HEK293 (cell line): ENCODE measurements at regions not wholly inside any gene's neighbourhood (a gene's known extent, or its start where the extent isn't known, plus 50 kb on each side); places are given as distances from the start of the nearest gene placed in this dataset.

Experiments
- CTCF ChIA-PET: fragments of 350-600 bp; formaldehyde crosslinking; extraction: SDS; loops from one replicate; lab custom pipeline; 2021; ENCODE audit warnings: antibody characterized with exemption; lab: Yijun Ruan, JAX
- POLR2A ChIA-PET: fragments of 300-600 bp; formaldehyde crosslinking; extraction: SDS; loops from one replicate; lab custom pipeline; 2020; ENCODE audit warnings: antibody characterized with exemption, inconsistent platforms; lab: Yijun Ruan, JAX
- H3K27ac ChIP-seq: fragments of 200-500 bp; sonication (Bioruptor generic); 2 replicates; pipeline ENCODE4 v1.5.1; 2014; ENCODE audit warnings: low read depth, low read length, control low read depth, inconsistent platforms; ENCODE audit errors: extremely low read depth
- H3K36me3 ChIP-seq, 2 experiments: fragments of 200-500 bp in 1 of 2; sonication (Bioruptor generic) in 1 of 2; 1 replicate in 1 of 2; 2 replicates in 1 of 2; pipeline ENCODE4 v1.5.1; 2014 to 2017; ENCODE audit warnings: inconsistent platforms in 2 of 2, low read length in 2 of 2; ENCODE audit not compliant: control insufficient read depth in 2 of 2, insufficient read depth in 1 of 2
- H3K4me1 ChIP-seq: fragments of 200-500 bp; sonication (Bioruptor generic); 2 replicates; pipeline ENCODE4 v1.5.1; 2014; ENCODE audit warnings: mild to moderate bottlenecking, low read length, inconsistent platforms; ENCODE audit not compliant: control insufficient read depth, insufficient read depth
- H3K4me3 ChIP-seq: 2 replicates; pipeline ENCODE4 v1.5.1; 2011; ENCODE audit warnings: low read depth, mild to moderate bottlenecking, control low read depth, low read length, moderate library complexity
- H3K9me3 ChIP-seq: fragments of 200-500 bp; sonication (Bioruptor generic); 2 replicates; pipeline ENCODE4 v1.5.1; 2014; ENCODE audit warnings: low read depth, low read length, inconsistent platforms; ENCODE audit not compliant: control insufficient read depth, insufficient read depth
- TRIM28 ChIP-seq: IDR thresholded peaks from 2 replicates; pipeline ENCODE4 v1.6.1; 2011; ENCODE audit warnings: low read length, control low read depth, borderline replicate concordance
- ZBTB7A ChIP-seq: fragments of 450-650 bp; formaldehyde crosslinking; IDR thresholded peaks from 2 replicates; pipeline ENCODE4 v1.5.1; 2016; ENCODE audit warnings: low read depth, missing biosample characterization, missing genetic modification characterization
- ZEB2 ChIP-seq: fragments of 450-650 bp; formaldehyde crosslinking; IDR thresholded peaks from 2 replicates; pipeline ENCODE4 v1.5.1; 2016; ENCODE audit warnings: missing biosample characterization, missing genetic modification characterization
- ZNF133 ChIP-seq: fragments of 450-650 bp; formaldehyde crosslinking; IDR thresholded peaks from 2 replicates; pipeline ENCODE4 v1.5.1; 2016; ENCODE audit warnings: missing biosample characterization, missing genetic modification characterization
- ZNF311 ChIP-seq: fragments of 450-650 bp; formaldehyde crosslinking; IDR thresholded peaks from 2 replicates; pipeline ENCODE4 v1.5.1; 2017; ENCODE audit warnings: missing biosample characterization, missing genetic modification characterization, borderline replicate concordance
- ZNF350 ChIP-seq: fragments of 450-650 bp; formaldehyde crosslinking; IDR thresholded peaks from 2 replicates; pipeline ENCODE4 v1.5.0; 2017; ENCODE audit warnings: missing biosample characterization, mild to moderate bottlenecking, missing genetic modification characterization
- ZNF555 ChIP-seq: fragments of 450-650 bp; formaldehyde crosslinking; conservative IDR thresholded peaks from 2 replicates; pipeline ENCODE4 v1.5.1; 2017; ENCODE audit warnings: missing biosample characterization, mild to moderate bottlenecking, missing genetic modification characterization, inconsistent platforms
- ZNF585B ChIP-seq: fragments of 450-650 bp; formaldehyde crosslinking; IDR thresholded peaks from 2 replicates; pipeline ENCODE4 v1.5.1; 2016; ENCODE audit warnings: missing biosample characterization, missing genetic modification characterization
- ZNF624 ChIP-seq: fragments of 450-650 bp; formaldehyde crosslinking; IDR thresholded peaks from 2 replicates; pipeline ENCODE4 v1.5.1; 2017; ENCODE audit warnings: missing biosample characterization, missing genetic modification characterization
- ZNF777 ChIP-seq: fragments of 450-650 bp; formaldehyde crosslinking; IDR thresholded peaks from 2 replicates; pipeline ENCODE4 v1.5.1; 2017; ENCODE audit warnings: missing biosample characterization, missing genetic modification characterization, borderline replicate concordance
- TF ChIP-seq, protein P1 (sequence below): fragments of 450-650 bp; formaldehyde crosslinking; IDR thresholded peaks from 2 replicates; pipeline ENCODE4 v1.5.1; 2016; ENCODE audit warnings: missing biosample characterization, missing genetic modification characterization
- TF ChIP-seq, protein P2 (sequence below): fragments of 450-650 bp; formaldehyde crosslinking; IDR thresholded peaks from 2 replicates; pipeline ENCODE4 v1.5.1; 2016; ENCODE audit warnings: missing biosample characterization, missing genetic modification characterization
- TF ChIP-seq, protein P3 (sequence below): fragments of 450-650 bp; formaldehyde crosslinking; IDR thresholded peaks from 2 replicates; pipeline ENCODE4 v1.5.1; 2016; ENCODE audit warnings: missing biosample characterization, missing genetic modification characterization
- TF ChIP-seq, protein P4 (sequence below): fragments of 450-650 bp; formaldehyde crosslinking; IDR thresholded peaks from 2 replicates; pipeline ENCODE4 v1.5.1; 2016; ENCODE audit warnings: missing biosample characterization, missing genetic modification characterization
- TF ChIP-seq, protein P5 (sequence below): fragments of 450-650 bp; formaldehyde crosslinking; IDR thresholded peaks from 2 replicates; pipeline ENCODE4 v1.5.1; 2017; ENCODE audit warnings: missing biosample characterization, missing genetic modification characterization
- TF ChIP-seq, protein P6 (sequence below): fragments of 450-650 bp; formaldehyde crosslinking; IDR thresholded peaks from 2 replicates; pipeline ENCODE4 v1.5.1; 2016; ENCODE audit warnings: missing biosample characterization, missing genetic modification characterization, low read depth
- TF ChIP-seq, protein P7 (sequence below): fragments of 450-650 bp; formaldehyde crosslinking; conservative IDR thresholded peaks from 2 replicates; pipeline ENCODE4 v1.5.1; 2016; ENCODE audit warnings: low read depth, missing biosample characterization, missing genetic modification characterization

DNA sequence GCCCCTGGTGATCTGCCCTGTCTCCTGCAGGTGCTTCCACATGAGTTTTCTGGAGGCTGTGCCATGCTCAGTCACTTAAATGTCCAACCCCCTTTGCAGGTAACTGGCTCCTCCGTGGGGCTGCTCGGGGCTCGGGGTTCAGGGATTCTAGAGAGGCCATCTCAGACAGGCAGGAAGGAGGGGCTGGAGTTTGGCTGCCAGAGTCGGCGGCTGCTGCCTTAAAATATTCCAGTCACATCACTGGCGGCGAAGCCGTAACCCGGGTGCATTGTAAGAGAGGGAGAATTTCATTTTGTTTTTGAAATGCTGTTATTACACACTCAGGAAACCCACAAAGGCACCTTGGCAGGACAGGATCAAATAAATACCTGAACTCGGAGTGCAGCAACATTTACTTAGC lies 212.9 kb upstream of the PMEPA1 start (continued):
- TF ChIP-seq ZNF555 (tag by site-specific recombination) (no peak), ZNF777 (tag by site-specific recombination) (no peak)
- TF ChIP-seq, protein P1, sequence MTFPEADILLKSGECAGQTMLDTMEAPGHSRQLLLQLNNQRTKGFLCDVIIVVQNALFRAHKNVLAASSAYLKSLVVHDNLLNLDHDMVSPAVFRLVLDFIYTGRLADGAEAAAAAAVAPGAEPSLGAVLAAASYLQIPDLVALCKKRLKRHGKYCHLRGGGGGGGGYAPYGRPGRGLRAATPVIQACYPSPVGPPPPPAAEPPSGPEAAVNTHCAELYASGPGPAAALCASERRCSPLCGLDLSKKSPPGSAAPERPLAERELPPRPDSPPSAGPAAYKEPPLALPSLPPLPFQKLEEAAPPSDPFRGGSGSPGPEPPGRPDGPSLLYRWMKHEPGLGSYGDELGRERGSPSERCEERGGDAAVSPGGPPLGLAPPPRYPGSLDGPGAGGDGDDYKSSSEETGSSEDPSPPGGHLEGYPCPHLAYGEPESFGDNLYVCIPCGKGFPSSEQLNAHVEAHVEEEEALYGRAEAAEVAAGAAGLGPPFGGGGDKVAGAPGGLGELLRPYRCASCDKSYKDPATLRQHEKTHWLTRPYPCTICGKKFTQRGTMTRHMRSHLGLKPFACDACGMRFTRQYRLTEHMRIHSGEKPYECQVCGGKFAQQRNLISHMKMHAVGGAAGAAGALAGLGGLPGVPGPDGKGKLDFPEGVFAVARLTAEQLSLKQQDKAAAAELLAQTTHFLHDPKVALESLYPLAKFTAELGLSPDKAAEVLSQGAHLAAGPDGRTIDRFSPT (tag by site-specific recombination), result no peak
- TF ChIP-seq, protein P2, sequence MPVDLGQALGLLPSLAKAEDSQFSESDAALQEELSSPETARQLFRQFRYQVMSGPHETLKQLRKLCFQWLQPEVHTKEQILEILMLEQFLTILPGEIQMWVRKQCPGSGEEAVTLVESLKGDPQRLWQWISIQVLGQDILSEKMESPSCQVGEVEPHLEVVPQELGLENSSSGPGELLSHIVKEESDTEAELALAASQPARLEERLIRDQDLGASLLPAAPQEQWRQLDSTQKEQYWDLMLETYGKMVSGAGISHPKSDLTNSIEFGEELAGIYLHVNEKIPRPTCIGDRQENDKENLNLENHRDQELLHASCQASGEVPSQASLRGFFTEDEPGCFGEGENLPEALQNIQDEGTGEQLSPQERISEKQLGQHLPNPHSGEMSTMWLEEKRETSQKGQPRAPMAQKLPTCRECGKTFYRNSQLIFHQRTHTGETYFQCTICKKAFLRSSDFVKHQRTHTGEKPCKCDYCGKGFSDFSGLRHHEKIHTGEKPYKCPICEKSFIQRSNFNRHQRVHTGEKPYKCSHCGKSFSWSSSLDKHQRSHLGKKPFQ (tag by site-specific recombination), result no peak
- TF ChIP-seq, protein P3, sequence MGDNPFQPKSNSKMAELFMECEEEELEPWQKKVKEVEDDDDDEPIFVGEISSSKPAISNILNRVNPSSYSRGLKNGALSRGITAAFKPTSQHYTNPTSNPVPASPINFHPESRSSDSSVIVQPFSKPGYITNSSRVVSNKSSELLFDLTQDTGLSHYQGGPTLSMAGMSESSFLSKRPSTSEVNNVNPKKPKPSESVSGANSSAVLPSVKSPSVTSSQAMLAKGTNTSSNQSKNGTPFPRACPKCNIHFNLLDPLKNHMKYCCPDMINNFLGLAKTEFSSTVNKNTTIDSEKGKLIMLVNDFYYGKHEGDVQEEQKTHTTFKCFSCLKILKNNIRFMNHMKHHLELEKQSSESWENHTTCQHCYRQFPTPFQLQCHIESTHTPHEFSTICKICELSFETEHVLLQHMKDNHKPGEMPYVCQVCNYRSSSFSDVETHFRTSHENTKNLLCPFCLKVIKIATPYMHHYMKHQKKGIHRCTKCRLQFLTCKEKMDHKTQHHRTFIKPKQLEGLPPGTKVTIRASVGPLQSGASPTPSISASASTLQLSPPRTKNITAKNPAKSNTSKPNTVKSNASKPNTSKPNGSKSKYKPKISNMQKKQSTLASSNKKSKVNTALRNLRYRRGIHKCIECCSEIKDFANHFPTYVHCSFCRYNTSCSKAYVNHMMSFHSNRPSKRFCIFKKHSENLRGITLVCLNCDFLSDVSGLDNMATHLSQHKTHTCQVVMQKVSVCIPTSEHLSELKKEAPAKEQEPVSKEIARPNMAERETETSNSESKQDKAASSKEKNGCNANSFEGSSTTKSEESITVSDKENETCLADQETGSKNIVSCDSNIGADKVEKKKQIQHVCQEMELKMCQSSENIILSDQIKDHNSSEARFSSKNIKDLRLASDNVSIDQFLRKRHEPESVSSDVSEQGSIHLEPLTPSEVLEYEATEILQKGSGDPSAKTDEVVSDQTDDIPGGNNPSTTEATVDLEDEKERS (tag by site-specific recombination), result no peak

DNA sequence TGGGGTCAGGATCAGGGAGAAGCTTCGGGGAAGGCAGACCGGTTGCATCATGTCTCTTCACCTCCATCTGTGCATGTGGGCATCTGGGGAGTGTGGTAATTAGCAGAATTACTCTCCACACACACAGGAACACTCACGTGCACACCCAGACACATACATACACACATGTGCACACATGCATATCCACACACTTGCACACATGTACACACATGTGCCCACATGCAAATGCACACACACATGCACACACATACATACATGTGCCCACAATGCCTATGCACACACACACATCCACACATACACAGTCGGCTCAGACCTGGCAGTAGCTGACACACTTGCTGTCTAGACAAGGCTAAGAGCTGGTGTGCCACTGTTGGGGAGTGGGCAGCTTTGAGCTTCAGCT lies 212.3 kb upstream of the PMEPA1 start:
- Histone ChIP-seq H3K36me3 (no peaks in the 10 kb centered on the region), H3K9me3 (no peaks in the 10 kb centered on the region), H3K4me3 (no peak overlapping the region), H3K4me1 (no peaks in the 10 kb centered on the region), H3K27ac (no peak overlapping the region)
- ChIA-PET CTCF (no interaction called here), POLR2A (no interaction called here)
- TF ChIP-seq, protein P4, sequence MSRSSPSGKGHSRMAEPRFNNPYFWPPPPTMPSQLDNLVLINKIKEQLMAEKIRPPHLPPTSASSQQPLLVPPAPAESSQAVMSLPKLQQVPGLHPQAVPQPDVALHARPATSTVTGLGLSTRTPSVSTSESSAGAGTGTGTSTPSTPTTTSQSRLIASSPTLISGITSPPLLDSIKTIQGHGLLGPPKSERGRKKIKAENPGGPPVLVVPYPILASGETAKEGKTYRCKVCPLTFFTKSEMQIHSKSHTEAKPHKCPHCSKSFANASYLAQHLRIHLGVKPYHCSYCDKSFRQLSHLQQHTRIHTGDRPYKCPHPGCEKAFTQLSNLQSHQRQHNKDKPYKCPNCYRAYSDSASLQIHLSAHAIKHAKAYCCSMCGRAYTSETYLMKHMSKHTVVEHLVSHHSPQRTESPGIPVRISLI (tag by site-specific recombination), result no peak
- TF ChIP-seq, protein P5, sequence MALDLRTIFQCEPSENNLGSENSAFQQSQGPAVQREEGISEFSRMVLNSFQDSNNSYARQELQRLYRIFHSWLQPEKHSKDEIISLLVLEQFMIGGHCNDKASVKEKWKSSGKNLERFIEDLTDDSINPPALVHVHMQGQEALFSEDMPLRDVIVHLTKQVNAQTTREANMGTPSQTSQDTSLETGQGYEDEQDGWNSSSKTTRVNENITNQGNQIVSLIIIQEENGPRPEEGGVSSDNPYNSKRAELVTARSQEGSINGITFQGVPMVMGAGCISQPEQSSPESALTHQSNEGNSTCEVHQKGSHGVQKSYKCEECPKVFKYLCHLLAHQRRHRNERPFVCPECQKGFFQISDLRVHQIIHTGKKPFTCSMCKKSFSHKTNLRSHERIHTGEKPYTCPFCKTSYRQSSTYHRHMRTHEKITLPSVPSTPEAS (tag by site-specific recombination), result no peak
- no peak for TF ChIP-seq ZNF624 (tag by site-specific recombination)

DNA sequence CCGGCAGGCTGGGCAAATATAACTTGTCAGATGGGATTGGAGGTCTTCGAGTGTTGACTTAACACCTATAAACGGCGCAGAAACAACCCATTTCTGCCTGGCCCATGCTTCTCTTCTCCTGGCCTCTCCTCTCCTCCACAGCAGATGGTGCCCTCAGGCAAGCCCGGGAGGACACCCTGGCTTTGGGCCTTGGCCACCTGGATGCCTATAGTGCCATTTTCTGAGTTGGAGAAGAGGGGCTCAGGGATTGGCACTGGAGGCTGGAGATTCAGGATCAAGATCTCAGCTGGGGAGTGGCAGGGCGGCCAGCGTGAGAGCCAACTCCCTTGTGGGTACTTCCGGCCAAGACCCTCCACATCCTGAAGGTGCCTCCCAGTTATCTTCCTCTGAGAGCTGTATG lies 211.9 kb upstream of the PMEPA1 start:
- H3K9me3 ChIP-seq, result no peaks in the 10 kb centered on the region
- no peak overlapping the region for H3K4me3 ChIP-seq
- no peaks in the 10 kb centered on the region for H3K4me1 ChIP-seq
- POLR2A ChIA-PET, result no interaction called here
- H3K27ac ChIP-seq, result no peak overlapping the region
- CTCF ChIA-PET, result no interaction called here
- H3K36me3 ChIP-seq, result no peaks in the 10 kb centered on the region
- TF ChIP-seq, protein P6, sequence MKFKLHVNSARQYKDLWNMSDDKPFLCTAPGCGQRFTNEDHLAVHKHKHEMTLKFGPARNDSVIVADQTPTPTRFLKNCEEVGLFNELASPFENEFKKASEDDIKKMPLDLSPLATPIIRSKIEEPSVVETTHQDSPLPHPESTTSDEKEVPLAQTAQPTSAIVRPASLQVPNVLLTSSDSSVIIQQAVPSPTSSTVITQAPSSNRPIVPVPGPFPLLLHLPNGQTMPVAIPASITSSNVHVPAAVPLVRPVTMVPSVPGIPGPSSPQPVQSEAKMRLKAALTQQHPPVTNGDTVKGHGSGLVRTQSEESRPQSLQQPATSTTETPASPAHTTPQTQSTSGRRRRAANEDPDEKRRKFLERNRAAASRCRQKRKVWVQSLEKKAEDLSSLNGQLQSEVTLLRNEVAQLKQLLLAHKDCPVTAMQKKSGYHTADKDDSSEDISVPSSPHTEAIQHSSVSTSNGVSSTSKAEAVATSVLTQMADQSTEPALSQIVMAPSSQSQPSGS (tag by site-specific recombination), result no peak
- TF ChIP-seq ZNF311 (tag by site-specific recombination) (no peak), ZNF133 (no peak), ZEB2 (no peak), ZNF585B (tag by site-specific recombination) (no peak), ZBTB7A (tag by site-specific recombination) (no peak), ZNF350 (tag by site-specific recombination) (no peak), TRIM28 (no peak)
- TF ChIP-seq, protein P7, sequence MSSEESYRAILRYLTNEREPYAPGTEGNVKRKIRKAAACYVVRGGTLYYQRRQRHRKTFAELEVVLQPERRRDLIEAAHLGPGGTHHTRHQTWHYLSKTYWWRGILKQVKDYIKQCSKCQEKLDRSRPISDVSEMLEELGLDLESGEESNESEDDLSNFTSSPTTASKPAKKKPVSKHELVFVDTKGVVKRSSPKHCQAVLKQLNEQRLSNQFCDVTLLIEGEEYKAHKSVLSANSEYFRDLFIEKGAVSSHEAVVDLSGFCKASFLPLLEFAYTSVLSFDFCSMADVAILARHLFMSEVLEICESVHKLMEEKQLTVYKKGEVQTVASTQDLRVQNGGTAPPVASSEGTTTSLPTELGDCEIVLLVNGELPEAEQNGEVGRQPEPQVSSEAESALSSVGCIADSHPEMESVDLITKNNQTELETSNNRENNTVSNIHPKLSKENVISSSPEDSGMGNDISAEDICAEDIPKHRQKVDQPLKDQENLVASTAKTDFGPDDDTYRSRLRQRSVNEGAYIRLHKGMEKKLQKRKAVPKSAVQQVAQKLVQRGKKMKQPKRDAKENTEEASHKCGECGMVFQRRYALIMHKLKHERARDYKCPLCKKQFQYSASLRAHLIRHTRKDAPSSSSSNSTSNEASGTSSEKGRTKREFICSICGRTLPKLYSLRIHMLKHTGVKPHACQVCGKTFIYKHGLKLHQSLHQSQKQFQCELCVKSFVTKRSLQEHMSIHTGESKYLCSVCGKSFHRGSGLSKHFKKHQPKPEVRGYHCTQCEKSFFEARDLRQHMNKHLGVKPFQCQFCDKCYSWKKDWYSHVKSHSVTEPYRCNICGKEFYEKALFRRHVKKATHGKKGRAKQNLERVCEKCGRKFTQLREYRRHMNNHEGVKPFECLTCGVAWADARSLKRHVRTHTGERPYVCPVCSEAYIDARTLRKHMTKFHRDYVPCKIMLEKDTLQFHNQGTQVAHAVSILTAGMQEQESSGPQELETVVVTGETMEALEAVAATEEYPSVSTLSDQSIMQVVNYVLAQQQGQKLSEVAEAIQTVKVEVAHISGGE (tag by site-specific recombination), result no peak
